C4-2B (cell line): ENCODE measurements at regions not wholly inside any gene's neighbourhood (a gene's known extent, or its start where the extent isn't known, plus 50 kb on each side); places are given as distances from the start of the nearest gene placed in this dataset.

Source experiments
- ZFX ChIP-seq: fragments of 450-650 bp; IDR thresholded peaks from 2 replicates; pipeline ENCODE4 v1.6.1; 2017
- TF ChIP-seq, protein P1 (sequence below): fragments of 450-650 bp; conservative IDR thresholded peaks from 2 replicates; pipeline ENCODE4 v1.5.1; 2017; ENCODE audit warnings: mild to moderate bottlenecking

DNA sequence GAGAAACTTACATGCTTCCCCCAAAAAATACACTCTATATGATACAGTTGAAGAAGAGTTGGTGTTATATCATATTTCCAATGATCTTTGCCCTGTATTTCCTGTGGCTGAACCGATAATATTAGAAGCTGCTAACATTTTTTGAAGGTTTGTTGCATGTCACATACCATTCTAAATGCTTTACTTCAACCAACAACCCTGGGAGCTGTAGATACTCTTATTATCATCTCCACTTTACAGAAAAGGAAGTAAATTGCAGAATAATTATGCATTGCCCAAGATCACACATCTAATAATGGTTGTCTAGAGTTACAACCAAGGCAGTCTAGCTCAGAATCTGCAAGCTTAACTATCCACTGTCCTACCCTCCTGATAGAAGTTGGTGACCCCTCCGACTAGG is 182.8 kb downstream of the NUAK1 start:
- TF ChIP-seq, protein P1, sequence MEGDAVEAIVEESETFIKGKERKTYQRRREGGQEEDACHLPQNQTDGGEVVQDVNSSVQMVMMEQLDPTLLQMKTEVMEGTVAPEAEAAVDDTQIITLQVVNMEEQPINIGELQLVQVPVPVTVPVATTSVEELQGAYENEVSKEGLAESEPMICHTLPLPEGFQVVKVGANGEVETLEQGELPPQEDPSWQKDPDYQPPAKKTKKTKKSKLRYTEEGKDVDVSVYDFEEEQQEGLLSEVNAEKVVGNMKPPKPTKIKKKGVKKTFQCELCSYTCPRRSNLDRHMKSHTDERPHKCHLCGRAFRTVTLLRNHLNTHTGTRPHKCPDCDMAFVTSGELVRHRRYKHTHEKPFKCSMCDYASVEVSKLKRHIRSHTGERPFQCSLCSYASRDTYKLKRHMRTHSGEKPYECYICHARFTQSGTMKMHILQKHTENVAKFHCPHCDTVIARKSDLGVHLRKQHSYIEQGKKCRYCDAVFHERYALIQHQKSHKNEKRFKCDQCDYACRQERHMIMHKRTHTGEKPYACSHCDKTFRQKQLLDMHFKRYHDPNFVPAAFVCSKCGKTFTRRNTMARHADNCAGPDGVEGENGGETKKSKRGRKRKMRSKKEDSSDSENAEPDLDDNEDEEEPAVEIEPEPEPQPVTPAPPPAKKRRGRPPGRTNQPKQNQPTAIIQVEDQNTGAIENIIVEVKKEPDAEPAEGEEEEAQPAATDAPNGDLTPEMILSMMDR = no peak
- no peak for TF ChIP-seq ZFX
